ENCODE measurements at regions not wholly inside any gene's neighbourhood (a gene's known extent, or its start where the extent isn't known, plus 50 kb on each side); places are given as distances from the start of the nearest gene placed in this dataset.

DNA sequence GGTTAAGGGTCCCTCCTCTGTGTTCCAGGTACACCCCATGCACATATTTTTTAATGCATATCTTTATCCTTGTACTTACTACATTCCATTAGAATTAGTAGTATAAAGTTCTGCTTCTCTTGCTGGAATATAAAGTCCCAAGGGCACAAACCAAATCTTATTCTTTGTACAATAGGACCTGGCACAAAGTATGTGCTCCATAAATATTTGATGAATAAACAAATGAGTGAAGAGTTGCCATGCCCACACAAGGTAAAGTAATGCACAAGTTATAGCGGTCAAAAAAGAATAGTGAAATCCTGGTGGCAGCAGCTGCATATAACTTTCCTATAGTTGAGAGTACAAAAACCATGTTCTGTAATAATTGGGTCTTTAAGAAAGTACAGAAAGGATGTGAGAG is 82.1 kb upstream of the BMP4 start:
- no peaks in the 10 kb centered on the region for H3K4me1 ChIP-seq (ENCODE audit: control insufficient read depth, insufficient read depth, low read length)
- peaks cover 10 to 15% of the 10 kb centered on the region in 2 donors for H3K9me3 Mint-ChIP-seq
- H3K27ac ChIP-seq (ENCODE audit: low read length): no peak overlapping the region
- DNase-seq (no peak), ATAC-seq (no peak)
- H3K27me3 Mint-ChIP-seq (ENCODE audit: low read depth in 2 of 2): no peaks in the 10 kb centered on the region
- no peak overlapping the region for H3K27ac Mint-ChIP-seq
- H3K36me3 Mint-ChIP-seq: no peaks in the 10 kb centered on the region
- H3K4me3 Mint-ChIP-seq: no peak overlapping the region
- H3K27me3 ChIP-seq (ENCODE audit: control insufficient read depth, insufficient read depth, low read length): no peaks in the 10 kb centered on the region
- WGBS (ENCODE audit: insufficient coverage): 92% methylated on average over 1 of the region's 1 CpG
- no peaks in the 10 kb centered on the region for H3K4me1 Mint-ChIP-seq
- TF ChIP-seq, protein P1, sequence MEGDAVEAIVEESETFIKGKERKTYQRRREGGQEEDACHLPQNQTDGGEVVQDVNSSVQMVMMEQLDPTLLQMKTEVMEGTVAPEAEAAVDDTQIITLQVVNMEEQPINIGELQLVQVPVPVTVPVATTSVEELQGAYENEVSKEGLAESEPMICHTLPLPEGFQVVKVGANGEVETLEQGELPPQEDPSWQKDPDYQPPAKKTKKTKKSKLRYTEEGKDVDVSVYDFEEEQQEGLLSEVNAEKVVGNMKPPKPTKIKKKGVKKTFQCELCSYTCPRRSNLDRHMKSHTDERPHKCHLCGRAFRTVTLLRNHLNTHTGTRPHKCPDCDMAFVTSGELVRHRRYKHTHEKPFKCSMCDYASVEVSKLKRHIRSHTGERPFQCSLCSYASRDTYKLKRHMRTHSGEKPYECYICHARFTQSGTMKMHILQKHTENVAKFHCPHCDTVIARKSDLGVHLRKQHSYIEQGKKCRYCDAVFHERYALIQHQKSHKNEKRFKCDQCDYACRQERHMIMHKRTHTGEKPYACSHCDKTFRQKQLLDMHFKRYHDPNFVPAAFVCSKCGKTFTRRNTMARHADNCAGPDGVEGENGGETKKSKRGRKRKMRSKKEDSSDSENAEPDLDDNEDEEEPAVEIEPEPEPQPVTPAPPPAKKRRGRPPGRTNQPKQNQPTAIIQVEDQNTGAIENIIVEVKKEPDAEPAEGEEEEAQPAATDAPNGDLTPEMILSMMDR (IDR thresholded peaks at IDR 0.05): no peak
- no peaks in the 10 kb centered on the region for H3K36me3 ChIP-seq (ENCODE audit: control insufficient read depth, insufficient read depth, low read length)
- H3K4me3 ChIP-seq (ENCODE audit: low read length): no peak overlapping the region
- intact Hi-C loops (cut with micrococcal nuclease): no loop called here
- peaks cover 3% of the 10 kb centered on the region for H3K9me3 ChIP-seq (ENCODE audit: control insufficient read depth, insufficient read depth, low read length)

DNA sequence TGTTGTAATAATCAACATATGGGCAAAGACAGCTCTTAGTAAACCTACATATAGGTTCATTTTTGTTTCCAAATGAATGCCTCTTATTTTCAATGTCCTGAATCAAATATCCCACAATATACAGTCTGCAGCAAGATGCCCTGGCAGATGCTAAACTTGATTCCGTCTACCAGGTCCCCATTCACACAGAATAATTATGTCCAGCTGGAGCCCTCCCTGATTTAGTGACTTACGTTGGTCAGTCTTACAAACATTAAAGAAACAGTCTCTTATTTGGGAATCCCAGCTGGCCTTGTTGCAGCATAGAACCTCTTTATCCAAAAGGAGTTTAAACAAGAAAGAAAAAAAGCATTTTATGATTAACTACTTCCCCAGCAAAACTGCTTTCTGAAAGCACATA is 82.7 kb upstream of the BMP4 start:
- no peaks in the 10 kb centered on the region for H3K27me3 Mint-ChIP-seq (ENCODE audit: low read depth in 2 of 2)
- Histone ChIP-seq H3K27me3 (ENCODE audit: control insufficient read depth, insufficient read depth, low read length) (no peaks in the 10 kb centered on the region), H3K9me3 (ENCODE audit: control insufficient read depth, insufficient read depth, low read length) (peaks cover 3% of the 10 kb centered on the region), H3K4me3 (ENCODE audit: low read length) (no peak overlapping the region), H3K27ac (ENCODE audit: low read length) (no peak overlapping the region), H3K36me3 (ENCODE audit: control insufficient read depth, insufficient read depth, low read length) (no peaks in the 10 kb centered on the region), H3K4me1 (ENCODE audit: control insufficient read depth, insufficient read depth, low read length) (no peaks in the 10 kb centered on the region)
- WGBS (ENCODE audit: insufficient coverage): 81% methylated on average over 2 of the region's 2 CpGs
- no peaks in the 10 kb centered on the region for H3K4me1 Mint-ChIP-seq
- DNase-seq: no peak
- H3K9me3 Mint-ChIP-seq: peaks cover 6 to 10% of the 10 kb centered on the region in 2 donors
- H3K36me3 Mint-ChIP-seq: no peaks in the 10 kb centered on the region
- intact Hi-C loops (cut with micrococcal nuclease): no loop called here
- H3K4me3 Mint-ChIP-seq: no peak overlapping the region
- TF ChIP-seq, protein P1 (IDR thresholded peaks at IDR 0.05): no peak
- ATAC-seq: no peak
- H3K27ac Mint-ChIP-seq: no peak overlapping the region

GRCh38 chr14:54040846-54041245 is 84.2 kb upstream of the BMP4 start:
- ATAC-seq: no peak
- peaks cover 3 to 4% of the 10 kb centered on the region in 2 donors for H3K9me3 Mint-ChIP-seq
- Histone ChIP-seq H3K36me3 (ENCODE audit: control insufficient read depth, insufficient read depth, low read length) (no peaks in the 10 kb centered on the region), H3K4me3 (ENCODE audit: low read length) (no peak overlapping the region), H3K27me3 (ENCODE audit: control insufficient read depth, insufficient read depth, low read length) (no peaks in the 10 kb centered on the region), H3K9me3 (ENCODE audit: control insufficient read depth, insufficient read depth, low read length) (no peaks in the 10 kb centered on the region), H3K4me1 (ENCODE audit: control insufficient read depth, insufficient read depth, low read length) (no peaks in the 10 kb centered on the region), H3K27ac (ENCODE audit: low read length) (no peak overlapping the region)
- H3K36me3 Mint-ChIP-seq: no peaks in the 10 kb centered on the region
- intact Hi-C loops (cut with micrococcal nuclease): no loop called here
- TF ChIP-seq, protein P1 (IDR thresholded peaks at IDR 0.05): no peak
- no peak overlapping the region for H3K27ac Mint-ChIP-seq
- H3K4me3 Mint-ChIP-seq: no peak overlapping the region
- no peaks in the 10 kb centered on the region for H3K4me1 Mint-ChIP-seq
- DNase-seq: no peak
- H3K27me3 Mint-ChIP-seq (ENCODE audit: low read depth in 2 of 2): no peaks in the 10 kb centered on the region

DNA sequence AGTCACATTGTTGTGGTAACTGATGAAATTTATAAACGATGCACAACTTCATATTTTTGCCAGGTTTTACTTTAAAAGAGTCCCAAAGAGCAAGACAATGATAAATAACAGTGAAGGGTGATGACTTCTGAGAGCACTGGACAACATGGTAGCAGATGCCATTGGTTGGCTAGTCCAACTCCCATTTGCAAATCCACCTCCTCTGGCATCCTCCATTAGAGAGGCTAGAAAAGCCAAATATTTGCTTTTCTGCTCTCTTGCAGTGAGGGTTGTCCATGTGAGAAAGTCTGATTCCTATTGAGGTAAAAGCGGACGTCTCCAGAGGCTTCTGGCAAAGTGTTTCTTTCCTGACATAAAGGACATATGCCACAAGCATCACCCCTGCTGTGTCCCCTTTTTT is 89.6 kb upstream of the BMP4 start:
- intact Hi-C loops (cut with micrococcal nuclease): no loop called here
- H3K4me3 Mint-ChIP-seq: no peak overlapping the region

More for the DNA sequence above, 89.6 kb upstream of the BMP4 start:
- Histone ChIP-seq H3K27me3 (ENCODE audit: control insufficient read depth, insufficient read depth, low read length) (no peaks in the 10 kb centered on the region), H3K27ac (ENCODE audit: low read length) (no peak overlapping the region), H3K9me3 (ENCODE audit: control insufficient read depth, insufficient read depth, low read length) (no peaks in the 10 kb centered on the region), H3K36me3 (ENCODE audit: control insufficient read depth, insufficient read depth, low read length) (no peaks in the 10 kb centered on the region), H3K4me3 (ENCODE audit: low read length) (no peak overlapping the region), H3K4me1 (ENCODE audit: control insufficient read depth, insufficient read depth, low read length) (no peaks in the 10 kb centered on the region)
- Mint-ChIP-seq H3K27ac (no peak overlapping the region), H3K4me1 (no peaks in the 10 kb centered on the region), H3K36me3 (no peaks in the 10 kb centered on the region), H3K27me3 (ENCODE audit: low read depth in 2 of 2) (no peaks in the 10 kb centered on the region), H3K9me3 (peaks cover 6 to 8% of the 10 kb centered on the region in 2 donors)
- DNase-seq (no peak), ATAC-seq (no peak)
- TF ChIP-seq, protein P1 (IDR thresholded peaks at IDR 0.05): no peak
- 66% methylated on average over 3 of the region's 3 CpGs for WGBS (ENCODE audit: insufficient coverage)
